Gastroesophageal sphincter (tissue), 3 donors: ENCODE measurements at regions not wholly inside any gene's neighbourhood (a gene's known extent, or its start where the extent isn't known, plus 50 kb on each side); places are given as distances from the start of the nearest gene placed in this dataset.

Experiments
- EP300 ChIP-seq: sonication (generic); formaldehyde crosslinking; IDR thresholded peaks from one replicate; pipeline ENCODE4 v1.6.1; 2017; ENCODE audit warnings: antibody characterized with exemption, mild to moderate bottlenecking
- POLR2A ChIP-seq, 2 donors: fragments of 450-650 bp; IDR thresholded peaks; one replicate each; pipeline ENCODE4 v1.6.1; 2017; ENCODE audit warnings: antibody characterized with exemption in 2 of 2, mild to moderate bottlenecking in 2 of 2, moderate library complexity in 1 of 2
- TF ChIP-seq, protein P1 (sequence below), 4 experiments: fragments of 200-600 bp in 2 of 4; fragments of 450-650 bp in 2 of 4; sonication (generic) in 1 of 4; IDR thresholded peaks; one replicate each; pipeline ENCODE4 v1.5.1; 2017 to 2019; ENCODE audit warnings: antibody characterized with exemption in 4 of 4, mild to moderate bottlenecking in 2 of 4, moderate library complexity in 2 of 4

DNA sequence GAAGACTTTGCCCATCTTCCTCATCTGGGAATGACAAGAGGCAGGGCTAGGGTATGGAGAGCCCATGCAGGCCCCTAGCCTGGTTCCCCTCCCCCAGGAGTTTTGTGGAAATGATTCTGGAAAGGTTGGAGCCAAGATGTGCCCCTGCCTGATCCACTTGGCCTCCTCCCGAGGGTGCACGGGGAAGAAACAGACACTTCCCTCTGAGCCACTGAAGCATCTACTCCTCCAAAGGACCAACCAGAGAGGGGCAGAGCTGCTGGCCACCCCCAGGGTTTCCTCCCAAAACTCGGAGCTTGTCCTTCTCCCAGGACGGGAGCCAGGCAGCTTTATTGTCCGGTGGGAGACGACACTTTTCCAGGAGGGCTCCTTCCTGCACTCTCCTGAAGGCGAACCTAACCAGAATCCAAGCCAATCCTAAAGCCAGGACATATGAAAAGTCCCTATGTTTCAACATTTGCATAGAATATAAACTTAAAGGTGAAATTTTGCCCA, 149.2 kb upstream of the COPS8 start:
- TF ChIP-seq, protein P1, sequence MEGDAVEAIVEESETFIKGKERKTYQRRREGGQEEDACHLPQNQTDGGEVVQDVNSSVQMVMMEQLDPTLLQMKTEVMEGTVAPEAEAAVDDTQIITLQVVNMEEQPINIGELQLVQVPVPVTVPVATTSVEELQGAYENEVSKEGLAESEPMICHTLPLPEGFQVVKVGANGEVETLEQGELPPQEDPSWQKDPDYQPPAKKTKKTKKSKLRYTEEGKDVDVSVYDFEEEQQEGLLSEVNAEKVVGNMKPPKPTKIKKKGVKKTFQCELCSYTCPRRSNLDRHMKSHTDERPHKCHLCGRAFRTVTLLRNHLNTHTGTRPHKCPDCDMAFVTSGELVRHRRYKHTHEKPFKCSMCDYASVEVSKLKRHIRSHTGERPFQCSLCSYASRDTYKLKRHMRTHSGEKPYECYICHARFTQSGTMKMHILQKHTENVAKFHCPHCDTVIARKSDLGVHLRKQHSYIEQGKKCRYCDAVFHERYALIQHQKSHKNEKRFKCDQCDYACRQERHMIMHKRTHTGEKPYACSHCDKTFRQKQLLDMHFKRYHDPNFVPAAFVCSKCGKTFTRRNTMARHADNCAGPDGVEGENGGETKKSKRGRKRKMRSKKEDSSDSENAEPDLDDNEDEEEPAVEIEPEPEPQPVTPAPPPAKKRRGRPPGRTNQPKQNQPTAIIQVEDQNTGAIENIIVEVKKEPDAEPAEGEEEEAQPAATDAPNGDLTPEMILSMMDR (IDR thresholded peaks at IDR 0.05), result no peak
- TF ChIP-seq POLR2A (IDR thresholded peaks at IDR 0.05), result no peak
- no peak for TF ChIP-seq EP300
